ENCODE measurements at regions not wholly inside any gene's neighbourhood (a gene's known extent, or its start where the extent isn't known, plus 50 kb on each side); places are given as distances from the start of the nearest gene placed in this dataset.

DNA sequence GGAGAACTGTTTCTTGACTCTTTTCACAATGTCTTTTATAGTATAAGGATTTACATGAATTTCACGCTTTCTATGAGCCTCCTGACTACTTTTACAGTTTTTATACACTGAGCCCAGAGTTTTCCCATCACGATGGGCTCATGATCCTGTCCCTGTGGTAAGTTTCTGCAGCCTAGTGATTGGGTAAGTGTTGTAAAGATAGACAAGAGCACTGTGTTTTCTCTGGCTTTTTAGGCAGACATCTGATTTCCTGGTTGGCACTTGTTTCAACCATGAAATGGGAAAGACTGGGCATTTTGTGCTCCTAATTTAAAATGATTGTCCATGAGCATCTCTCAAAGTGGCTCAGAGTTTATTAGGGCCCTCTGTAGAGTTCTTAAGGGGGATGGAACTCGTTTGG is 299.0 kb downstream of the FAT3 start:
- Histone ChIP-seq H3K36me3 (no peaks in the 10 kb centered on the region), H3K9me3 (no peaks in the 10 kb centered on the region), H3K4me1 (no peaks in the 10 kb centered on the region), H3K27me3 (no peaks in the 10 kb centered on the region), H3K27ac (no peak overlapping the region), H3K4me3 (no peak overlapping the region)
- DNase-seq (no peak), ATAC-seq (ENCODE audit: low FRiP score in 2 of 2) (no peak)
- 68 to 70% methylated on average over 3 of the region's 3 CpGs for WGBS, 2 donors
- TF ChIP-seq POLR2A (IDR thresholded peaks at IDR 0.05): no peak
- no peak for TF ChIP-seq POLR2AphosphoS5 (IDR thresholded peaks at IDR 0.05)
- TF ChIP-seq, protein P1, sequence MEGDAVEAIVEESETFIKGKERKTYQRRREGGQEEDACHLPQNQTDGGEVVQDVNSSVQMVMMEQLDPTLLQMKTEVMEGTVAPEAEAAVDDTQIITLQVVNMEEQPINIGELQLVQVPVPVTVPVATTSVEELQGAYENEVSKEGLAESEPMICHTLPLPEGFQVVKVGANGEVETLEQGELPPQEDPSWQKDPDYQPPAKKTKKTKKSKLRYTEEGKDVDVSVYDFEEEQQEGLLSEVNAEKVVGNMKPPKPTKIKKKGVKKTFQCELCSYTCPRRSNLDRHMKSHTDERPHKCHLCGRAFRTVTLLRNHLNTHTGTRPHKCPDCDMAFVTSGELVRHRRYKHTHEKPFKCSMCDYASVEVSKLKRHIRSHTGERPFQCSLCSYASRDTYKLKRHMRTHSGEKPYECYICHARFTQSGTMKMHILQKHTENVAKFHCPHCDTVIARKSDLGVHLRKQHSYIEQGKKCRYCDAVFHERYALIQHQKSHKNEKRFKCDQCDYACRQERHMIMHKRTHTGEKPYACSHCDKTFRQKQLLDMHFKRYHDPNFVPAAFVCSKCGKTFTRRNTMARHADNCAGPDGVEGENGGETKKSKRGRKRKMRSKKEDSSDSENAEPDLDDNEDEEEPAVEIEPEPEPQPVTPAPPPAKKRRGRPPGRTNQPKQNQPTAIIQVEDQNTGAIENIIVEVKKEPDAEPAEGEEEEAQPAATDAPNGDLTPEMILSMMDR (IDR thresholded peaks at IDR 0.05): no peak
- no peak for TF ChIP-seq EP300 (IDR thresholded peaks at IDR 0.05)

DNA sequence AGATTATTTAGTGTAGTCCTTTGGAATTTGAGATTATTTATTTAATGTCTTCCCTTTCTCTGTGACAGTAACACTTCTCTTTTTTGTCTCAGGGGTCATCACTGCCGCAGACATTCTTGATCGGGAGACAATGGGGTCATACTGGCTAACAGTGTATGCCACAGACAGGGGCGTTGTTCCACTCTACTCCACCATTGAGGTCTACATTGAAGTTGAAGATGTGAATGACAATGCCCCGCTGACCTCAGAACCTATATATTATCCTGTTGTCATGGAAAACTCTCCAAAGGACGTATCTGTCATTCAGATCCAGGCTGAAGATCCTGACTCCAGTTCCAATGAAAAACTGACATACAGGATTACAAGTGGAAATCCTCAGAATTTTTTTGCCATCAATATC is 299.9 kb downstream of the FAT3 start:
- 78 to 82% methylated on average over 5 of the region's 5 CpGs for WGBS, 2 donors
- Histone ChIP-seq H3K36me3 (no peaks in the 10 kb centered on the region), H3K4me3 (no peak overlapping the region), H3K27ac (no peak overlapping the region), H3K9me3 (no peaks in the 10 kb centered on the region), H3K4me1 (no peaks in the 10 kb centered on the region), H3K27me3 (no peaks in the 10 kb centered on the region)
- no peak for TF ChIP-seq POLR2AphosphoS5 (IDR thresholded peaks at IDR 0.05)
- TF ChIP-seq POLR2A (IDR thresholded peaks at IDR 0.05): no peak
- no peak for TF ChIP-seq EP300 (IDR thresholded peaks at IDR 0.05)
- TF ChIP-seq, protein P1 (IDR thresholded peaks at IDR 0.05): no peak
- no peak for DNase-seq
- ATAC-seq (ENCODE audit: low FRiP score in 2 of 2): no peak

GRCh38 chr11:92527467-92527866 is 302.8 kb downstream of the FAT3 start:
- ATAC-seq (ENCODE audit: low FRiP score in 2 of 2) (peak in 1 of 2 donors; percentile 12), DNase-seq (no peak)
- no peak overlapping the region for H3K27ac ChIP-seq
- no peaks in the 10 kb centered on the region for H3K9me3 ChIP-seq
- TF ChIP-seq POLR2A (IDR thresholded peaks at IDR 0.05): no peak
- TF ChIP-seq, protein P1 (IDR thresholded peaks at IDR 0.05): no peak
- TF ChIP-seq POLR2AphosphoS5 (IDR thresholded peaks at IDR 0.05): no peak
- TF ChIP-seq EP300 (IDR thresholded peaks at IDR 0.05): no peak
- H3K36me3 ChIP-seq: no peaks in the 10 kb centered on the region
- H3K27me3 ChIP-seq: no peaks in the 10 kb centered on the region
- H3K4me1 ChIP-seq: no peaks in the 10 kb centered on the region
- H3K4me3 ChIP-seq: no peak overlapping the region

DNA sequence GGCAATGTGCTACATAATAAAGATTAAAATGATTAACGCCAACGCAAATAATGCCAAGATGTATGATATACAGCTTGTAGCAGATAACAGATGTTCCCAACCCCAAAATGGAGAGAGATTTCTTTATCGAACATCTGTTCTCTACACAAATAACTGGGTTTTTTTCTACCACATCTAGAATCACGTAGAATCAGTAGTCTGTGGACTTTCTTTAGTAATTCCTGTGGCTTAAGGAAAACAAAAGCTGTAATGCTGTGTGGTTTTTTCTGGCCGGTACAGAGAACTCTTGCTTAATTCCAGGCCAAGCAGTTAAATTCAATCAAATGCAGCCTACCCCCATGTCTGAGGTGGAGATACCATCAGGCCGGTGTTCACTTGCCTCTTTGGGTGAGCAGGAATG is 303.4 kb downstream of the FAT3 start:
- Histone ChIP-seq H3K27ac (no peak overlapping the region), H3K4me3 (no peak overlapping the region), H3K27me3 (no peaks in the 10 kb centered on the region), H3K9me3 (no peaks in the 10 kb centered on the region), H3K4me1 (no peaks in the 10 kb centered on the region), H3K36me3 (no peaks in the 10 kb centered on the region)
- DNase-seq (no peak), ATAC-seq (ENCODE audit: low FRiP score in 2 of 2) (peak in 1 of 2 donors; percentile 8)
- WGBS, 2 donors: 75 to 80% methylated on average over 6 of the region's 6 CpGs
- no peak for TF ChIP-seq EP300 (IDR thresholded peaks at IDR 0.05)
- TF ChIP-seq, protein P1 (IDR thresholded peaks at IDR 0.05): no peak
- no peak for TF ChIP-seq POLR2AphosphoS5 (IDR thresholded peaks at IDR 0.05)
- no peak for TF ChIP-seq POLR2A (IDR thresholded peaks at IDR 0.05)

DNA sequence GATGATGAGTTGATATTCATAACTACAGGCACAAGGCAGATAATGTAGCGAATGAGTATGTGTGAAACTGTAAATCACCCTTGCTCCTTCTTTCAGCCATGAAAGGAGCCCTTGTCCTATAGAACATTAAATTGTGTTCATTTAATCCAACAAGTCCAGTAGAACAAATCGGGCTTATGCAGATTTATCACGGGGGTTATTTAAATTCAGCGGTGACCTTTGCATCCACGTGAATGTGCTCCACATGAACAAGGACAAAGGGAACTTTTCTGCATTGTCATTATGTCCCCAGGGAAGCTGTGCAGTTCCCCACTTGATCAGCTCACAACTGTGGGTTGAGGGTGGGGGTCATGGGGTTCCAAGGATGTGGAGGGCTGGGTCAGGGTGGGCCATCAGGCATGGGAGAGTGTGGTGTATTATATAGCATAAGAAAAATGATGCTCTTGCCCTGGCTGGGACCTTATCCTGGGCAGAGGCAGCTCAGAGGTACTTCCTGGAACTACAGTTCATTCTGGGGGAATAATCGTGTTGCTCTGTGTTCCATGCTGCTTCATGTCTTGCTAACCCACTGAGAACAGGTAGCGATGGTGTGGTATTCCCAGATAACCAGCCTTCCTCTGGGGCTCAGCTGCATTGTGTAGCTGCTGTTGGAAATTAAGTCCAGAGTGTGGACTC is 306.6 kb downstream of the FAT3 start:
- Histone ChIP-seq H3K4me3 (no peak overlapping the region), H3K4me1 (no peaks in the 10 kb centered on the region), H3K36me3 (no peaks in the 10 kb centered on the region), H3K27me3 (no peaks in the 10 kb centered on the region), H3K27ac (no peak overlapping the region), H3K9me3 (no peaks in the 10 kb centered on the region)
- no peak for TF ChIP-seq EP300 (IDR thresholded peaks at IDR 0.05)
- TF ChIP-seq POLR2AphosphoS5 (IDR thresholded peaks at IDR 0.05): no peak
- TF ChIP-seq, protein P1 (IDR thresholded peaks at IDR 0.05): no peak
- TF ChIP-seq POLR2A (IDR thresholded peaks at IDR 0.05): no peak
- no peak for ATAC-seq (ENCODE audit: low FRiP score in 2 of 2)
- WGBS, 2 donors: 82 to 87% methylated on average over 6 to 7 of the region's 7 CpGs
- DNase-seq: no peak

Data from upper lobe of left lung (tissue), 6 donors.